ENCODE measurements at regions not wholly inside any gene's neighbourhood (a gene's known extent, or its start where the extent isn't known, plus 50 kb on each side); places are given as distances from the start of the nearest gene placed in this dataset.

GRCh38 chr7:98483964-98484545 lies 83.2 kb upstream of the BAIAP2L1 start:
- TF ChIP-seq REST (IDR thresholded peaks at IDR 0.05; ENCODE audit: unreplicated experiment) (no peak), CTCF (conservative IDR thresholded peaks at IDR 0.05; ENCODE audit: low read depth in 2 of 2) (no peak; a peak in 1 of 4 replicates), POLR2AphosphoS5 (IDR thresholded peaks at IDR 0.05; ENCODE audit: low read depth) (no peak)

All from GM23338 (cell line).